C4-2B (cell line): ENCODE measurements at regions not wholly inside any gene's neighbourhood (a gene's known extent, or its start where the extent isn't known, plus 50 kb on each side); places are given as distances from the start of the nearest gene placed in this dataset.

Experiments used
- H3K27ac ChIP-seq: fragments of 450-650 bp; 2 replicates; pipeline ENCODE4 v1.5.1; 2017
- ZFX ChIP-seq: fragments of 450-650 bp; IDR thresholded peaks from 2 replicates; pipeline ENCODE4 v1.6.1; 2017
- TF ChIP-seq, protein P1 (sequence below): fragments of 450-650 bp; conservative IDR thresholded peaks from 2 replicates; pipeline ENCODE4 v1.5.1; 2017; ENCODE audit warnings: mild to moderate bottlenecking

DNA sequence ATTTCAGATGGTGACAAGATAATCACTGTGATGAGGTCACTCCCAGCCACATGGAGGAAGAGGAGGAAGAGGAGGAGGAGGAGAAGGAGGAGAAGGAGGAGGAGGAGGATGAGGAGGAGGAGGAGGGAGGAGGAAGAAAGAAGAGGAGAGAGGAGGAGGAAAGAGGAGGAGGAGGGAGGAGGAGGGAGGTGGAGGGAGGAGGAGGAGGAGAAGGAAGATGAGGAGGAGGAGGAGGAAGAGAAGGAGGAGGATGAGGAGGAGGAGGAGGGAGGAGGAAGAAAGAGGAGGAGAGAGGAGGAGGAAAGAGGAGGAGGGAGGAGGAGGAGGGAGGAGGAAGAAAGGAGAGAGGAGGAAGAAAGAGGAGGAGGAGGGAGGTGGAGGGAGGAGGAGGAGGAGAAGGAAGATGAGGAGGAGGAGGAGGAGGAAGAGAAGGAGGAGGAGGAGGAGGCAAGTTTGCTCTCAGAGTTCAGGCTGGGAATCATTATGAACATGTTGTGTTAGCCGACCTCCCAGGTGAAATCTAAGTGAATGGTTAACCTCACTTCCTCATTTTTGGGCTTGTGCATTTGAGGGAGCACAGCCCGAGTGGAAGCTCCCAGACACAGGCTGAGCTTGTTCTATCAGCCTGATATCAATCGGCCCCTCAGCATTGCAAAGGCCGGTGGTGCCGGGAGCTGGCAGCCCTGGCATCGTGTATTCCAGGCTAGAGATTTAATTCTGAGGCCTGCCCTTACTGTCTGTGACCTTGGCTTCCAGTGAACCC is 236.2 kb upstream of the PITRM1 start:
- TF ChIP-seq ZFX: no peak
- TF ChIP-seq, protein P1, sequence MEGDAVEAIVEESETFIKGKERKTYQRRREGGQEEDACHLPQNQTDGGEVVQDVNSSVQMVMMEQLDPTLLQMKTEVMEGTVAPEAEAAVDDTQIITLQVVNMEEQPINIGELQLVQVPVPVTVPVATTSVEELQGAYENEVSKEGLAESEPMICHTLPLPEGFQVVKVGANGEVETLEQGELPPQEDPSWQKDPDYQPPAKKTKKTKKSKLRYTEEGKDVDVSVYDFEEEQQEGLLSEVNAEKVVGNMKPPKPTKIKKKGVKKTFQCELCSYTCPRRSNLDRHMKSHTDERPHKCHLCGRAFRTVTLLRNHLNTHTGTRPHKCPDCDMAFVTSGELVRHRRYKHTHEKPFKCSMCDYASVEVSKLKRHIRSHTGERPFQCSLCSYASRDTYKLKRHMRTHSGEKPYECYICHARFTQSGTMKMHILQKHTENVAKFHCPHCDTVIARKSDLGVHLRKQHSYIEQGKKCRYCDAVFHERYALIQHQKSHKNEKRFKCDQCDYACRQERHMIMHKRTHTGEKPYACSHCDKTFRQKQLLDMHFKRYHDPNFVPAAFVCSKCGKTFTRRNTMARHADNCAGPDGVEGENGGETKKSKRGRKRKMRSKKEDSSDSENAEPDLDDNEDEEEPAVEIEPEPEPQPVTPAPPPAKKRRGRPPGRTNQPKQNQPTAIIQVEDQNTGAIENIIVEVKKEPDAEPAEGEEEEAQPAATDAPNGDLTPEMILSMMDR: no peak
- no peak overlapping the region for H3K27ac ChIP-seq

DNA sequence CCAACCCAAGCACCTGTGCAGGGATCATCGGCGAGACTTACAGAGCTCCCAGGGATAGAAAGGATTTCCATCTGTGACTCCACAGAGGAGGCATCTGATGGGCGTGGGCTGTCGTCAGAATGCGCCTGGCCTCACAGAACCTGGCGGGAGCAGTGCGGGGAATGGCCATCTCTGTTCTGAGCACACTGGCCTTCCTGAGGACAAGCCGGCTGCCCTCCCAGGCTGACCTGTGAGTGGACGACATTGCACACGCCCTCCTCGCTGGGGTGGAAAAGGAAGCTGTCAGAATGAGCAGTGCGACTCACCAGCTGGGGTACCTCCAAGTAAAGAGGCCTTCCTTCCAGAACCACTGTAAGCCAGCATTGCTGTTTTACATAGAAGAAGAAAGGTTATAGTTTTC is 234.6 kb upstream of the PITRM1 start:
- H3K27ac ChIP-seq: no peak overlapping the region
- TF ChIP-seq ZFX: no peak

DNA sequence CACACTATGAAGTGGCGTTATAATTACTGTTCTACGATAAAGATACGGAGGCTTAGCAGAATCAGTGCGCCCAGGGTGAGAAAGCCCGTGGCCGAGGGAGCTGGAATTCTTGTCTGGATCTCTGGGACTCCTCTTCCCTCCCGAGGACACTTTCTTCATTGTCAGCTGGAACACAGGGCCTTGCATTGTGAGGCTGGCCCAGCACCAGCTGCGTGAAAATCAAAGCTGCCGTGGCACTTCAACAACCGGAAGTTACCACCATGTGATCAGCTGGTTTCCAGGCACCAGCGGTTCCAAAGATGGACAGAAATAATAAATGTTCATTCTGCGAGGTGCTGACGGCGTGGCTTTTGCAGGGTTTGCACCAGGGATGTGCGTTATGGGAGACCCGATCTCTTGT is 234.0 kb upstream of the PITRM1 start:
- H3K27ac ChIP-seq: no peak overlapping the region
- TF ChIP-seq ZFX: no peak
- TF ChIP-seq, protein P1: no peak

DNA sequence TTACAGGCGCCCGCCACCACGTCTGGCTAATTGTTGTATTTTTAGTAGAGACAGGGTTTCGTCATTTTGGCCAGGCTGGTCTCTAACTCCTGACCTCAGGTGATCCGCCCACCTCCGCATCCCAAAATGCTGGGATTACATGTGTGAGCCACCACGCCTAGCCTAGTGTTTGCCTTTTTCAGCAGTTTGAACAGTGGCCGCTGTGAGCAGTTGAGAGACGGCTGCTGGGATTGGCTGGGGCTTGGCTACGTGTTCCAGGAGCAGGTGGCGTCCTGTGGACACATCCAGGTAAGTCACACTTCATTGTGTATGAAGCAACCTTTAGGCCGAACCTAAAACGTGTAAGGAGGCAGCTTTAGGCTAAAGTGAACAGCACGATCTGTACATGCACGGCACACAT is 231.8 kb upstream of the PITRM1 start:
- TF ChIP-seq ZFX: no peak
- TF ChIP-seq, protein P1: no peak

DNA sequence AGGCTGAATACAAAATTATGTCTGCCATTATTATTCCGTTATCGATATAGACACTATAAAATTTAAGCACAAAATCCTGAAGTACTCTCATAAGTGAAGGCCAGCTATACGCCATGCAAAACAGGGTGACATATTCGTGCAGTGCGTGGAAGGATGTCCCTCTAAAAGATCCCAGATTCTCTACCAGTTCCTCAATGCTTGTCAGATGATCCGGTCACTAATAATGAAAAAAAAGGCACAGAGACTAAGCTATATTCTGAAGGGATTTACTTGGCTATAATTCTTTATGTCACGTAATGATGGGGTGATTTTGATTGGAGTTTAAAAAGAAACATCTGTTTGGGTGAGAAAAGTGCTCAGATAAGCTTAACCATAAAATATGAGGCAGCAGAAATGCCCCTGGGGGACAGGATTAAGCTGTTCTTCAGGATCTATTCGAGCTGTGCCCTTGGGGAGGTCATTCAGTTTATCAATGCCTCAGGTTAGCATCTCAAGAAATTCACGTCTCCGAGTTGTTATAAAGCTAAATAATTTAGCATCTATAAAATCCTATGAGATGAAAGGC is 229.7 kb upstream of the PITRM1 start:
- TF ChIP-seq, protein P1: no peak
- no peak for TF ChIP-seq ZFX
- no peak overlapping the region for H3K27ac ChIP-seq

More for the DNA sequence above, 231.8 kb upstream of the PITRM1 start:
- H3K27ac ChIP-seq: no peak overlapping the region

DNA sequence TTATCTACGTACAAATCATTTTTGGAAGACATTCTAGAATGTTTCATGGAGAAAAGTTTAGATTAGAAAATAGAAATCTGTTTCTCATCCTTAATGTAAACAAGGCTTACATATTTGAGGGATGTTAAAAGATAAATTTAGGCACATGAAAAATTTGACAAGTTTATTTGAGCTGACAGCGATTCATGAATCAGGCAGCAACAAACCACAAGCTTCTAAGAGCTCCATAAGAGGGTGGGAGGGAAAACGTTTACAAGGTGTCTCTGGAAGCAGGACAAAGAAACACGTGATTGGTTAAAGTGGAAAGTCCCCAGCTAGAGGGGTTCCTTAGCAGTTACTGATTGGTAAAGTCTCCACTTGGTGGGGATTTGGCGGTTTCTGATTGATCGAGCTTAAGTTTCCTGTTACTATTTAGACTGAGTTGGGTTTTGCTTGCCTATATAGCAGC is 228.9 kb upstream of the PITRM1 start:
- H3K27ac ChIP-seq: no peak overlapping the region
- TF ChIP-seq, protein P1: no peak
- no peak for TF ChIP-seq ZFX

DNA sequence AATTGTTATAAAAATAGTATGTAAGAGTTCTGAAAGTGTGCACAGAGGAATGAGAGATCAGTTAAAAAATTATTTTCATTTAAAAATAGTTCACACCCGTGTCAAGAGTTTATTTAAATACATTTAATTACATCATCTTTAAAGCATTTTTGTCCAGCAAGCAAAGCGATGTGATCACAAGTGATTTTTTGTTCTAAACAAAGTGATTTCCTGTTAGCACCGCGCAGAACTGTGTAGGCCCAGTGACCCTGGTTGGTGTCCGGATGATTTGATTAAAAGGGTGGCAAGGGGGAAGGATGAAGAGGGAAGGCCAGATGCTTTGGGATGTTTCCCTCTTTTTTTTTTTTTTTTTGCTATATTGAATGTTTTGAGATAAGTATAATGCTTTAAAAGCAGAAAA is 227.8 kb upstream of the PITRM1 start:
- H3K27ac ChIP-seq: no peak overlapping the region
- no peak for TF ChIP-seq ZFX
- TF ChIP-seq, protein P1: no peak

DNA sequence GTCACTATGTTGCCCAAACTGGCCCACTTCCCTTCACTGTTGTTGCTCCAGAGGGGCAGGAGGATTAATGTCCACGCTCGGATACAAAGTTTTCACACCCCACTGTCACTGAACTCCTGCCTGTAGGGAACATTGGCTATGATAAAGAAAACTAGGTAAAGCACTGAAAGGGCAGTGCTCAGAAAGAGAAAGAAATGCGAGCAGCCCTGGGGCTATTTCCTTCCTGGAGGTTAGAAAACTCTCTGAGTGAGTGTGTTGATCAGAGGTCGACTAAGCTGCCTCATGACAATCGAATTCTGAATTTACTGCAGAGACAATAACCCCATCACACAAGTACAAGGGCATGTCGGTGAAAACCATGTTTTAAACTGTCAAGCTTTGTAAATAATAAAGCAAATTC is 227.2 kb upstream of the PITRM1 start:
- H3K27ac ChIP-seq: no peak overlapping the region
- no peak for TF ChIP-seq ZFX
- TF ChIP-seq, protein P1: no peak
